ENCODE measurements at regions not wholly inside any gene's neighbourhood (a gene's known extent, or its start where the extent isn't known, plus 50 kb on each side); places are given as distances from the start of the nearest gene placed in this dataset.

DNA sequence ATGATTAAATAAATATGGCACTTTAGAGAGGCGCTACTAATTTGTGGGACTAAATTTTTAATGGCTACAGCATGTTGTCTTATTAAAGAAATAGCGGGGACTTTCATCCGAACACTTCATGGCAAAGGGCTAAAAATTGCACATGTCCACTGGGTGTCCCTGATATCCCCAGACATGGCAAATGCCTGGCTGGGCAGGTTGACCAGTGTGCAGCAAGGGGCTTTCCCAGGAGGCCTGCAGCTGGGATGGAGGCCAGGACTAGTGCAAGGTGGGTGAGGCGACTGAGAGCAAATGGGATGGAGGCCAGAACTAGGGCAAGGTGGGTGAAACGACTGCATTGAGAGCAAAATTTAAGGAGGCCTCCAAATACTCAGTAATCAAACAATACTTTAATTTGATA is 167.4 kb upstream of the SMAD3 start:
- intact Hi-C loops (cut with DNase I), result no loop called here
- Histone ChIP-seq H3K4me1 (peaks cover 4% of the 10 kb centered on the region), H3K9me3 (no peaks in the 10 kb centered on the region), H3K36me3 (no peaks in the 10 kb centered on the region), H3K4me3 (no peak overlapping the region), H3K27ac (no peak overlapping the region), H3K27me3 (no peaks in the 10 kb centered on the region)
- ATAC-seq (no peak), DNase-seq (no peak)
- TF ChIP-seq, protein P1, sequence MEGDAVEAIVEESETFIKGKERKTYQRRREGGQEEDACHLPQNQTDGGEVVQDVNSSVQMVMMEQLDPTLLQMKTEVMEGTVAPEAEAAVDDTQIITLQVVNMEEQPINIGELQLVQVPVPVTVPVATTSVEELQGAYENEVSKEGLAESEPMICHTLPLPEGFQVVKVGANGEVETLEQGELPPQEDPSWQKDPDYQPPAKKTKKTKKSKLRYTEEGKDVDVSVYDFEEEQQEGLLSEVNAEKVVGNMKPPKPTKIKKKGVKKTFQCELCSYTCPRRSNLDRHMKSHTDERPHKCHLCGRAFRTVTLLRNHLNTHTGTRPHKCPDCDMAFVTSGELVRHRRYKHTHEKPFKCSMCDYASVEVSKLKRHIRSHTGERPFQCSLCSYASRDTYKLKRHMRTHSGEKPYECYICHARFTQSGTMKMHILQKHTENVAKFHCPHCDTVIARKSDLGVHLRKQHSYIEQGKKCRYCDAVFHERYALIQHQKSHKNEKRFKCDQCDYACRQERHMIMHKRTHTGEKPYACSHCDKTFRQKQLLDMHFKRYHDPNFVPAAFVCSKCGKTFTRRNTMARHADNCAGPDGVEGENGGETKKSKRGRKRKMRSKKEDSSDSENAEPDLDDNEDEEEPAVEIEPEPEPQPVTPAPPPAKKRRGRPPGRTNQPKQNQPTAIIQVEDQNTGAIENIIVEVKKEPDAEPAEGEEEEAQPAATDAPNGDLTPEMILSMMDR (IDR thresholded peaks at IDR 0.05), result no peak

DNA sequence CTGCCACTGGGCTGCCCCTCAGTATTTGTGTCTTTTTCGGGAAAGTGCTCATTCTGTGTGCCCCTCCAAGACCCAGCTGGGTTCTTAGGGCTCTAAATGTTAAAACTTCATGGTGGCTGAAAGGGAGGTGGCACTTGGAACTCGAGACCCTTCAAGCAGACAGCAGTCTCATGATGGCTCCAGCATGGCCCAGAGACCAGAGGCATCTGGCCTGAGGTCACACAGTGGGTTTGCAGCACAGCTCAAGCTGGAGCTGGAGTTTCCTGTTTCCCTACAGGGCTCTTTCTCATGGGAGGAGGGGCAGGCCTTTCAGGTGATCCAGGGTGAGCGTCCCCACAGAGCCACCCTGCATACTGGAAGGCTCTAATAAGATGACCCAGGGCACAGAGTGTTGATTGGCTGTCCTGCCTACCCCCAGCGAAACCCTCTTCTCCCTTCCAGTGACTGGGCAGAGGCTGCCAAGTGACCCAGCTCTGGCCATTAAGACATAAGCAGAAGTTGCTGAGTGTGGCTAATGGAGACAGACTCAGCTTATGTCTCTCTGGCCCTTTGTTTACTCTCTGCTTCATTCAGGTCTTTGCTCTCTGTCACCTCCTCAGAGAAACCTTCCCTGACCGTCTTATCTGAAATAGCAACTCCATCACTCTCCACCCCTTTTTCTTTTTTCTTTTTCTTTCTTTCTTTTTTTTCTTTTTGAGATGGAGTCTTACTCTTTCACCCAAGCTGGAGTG is 166.6 kb upstream of the SMAD3 start:
- TF ChIP-seq, protein P1 (IDR thresholded peaks at IDR 0.05), result no peak
- Histone ChIP-seq H3K9me3 (no peaks in the 10 kb centered on the region), H3K27ac (no peak overlapping the region), H3K4me1 (peaks cover 4% of the 10 kb centered on the region), H3K36me3 (no peaks in the 10 kb centered on the region), H3K27me3 (no peaks in the 10 kb centered on the region), H3K4me3 (no peak overlapping the region)
- ATAC-seq, result no peak
- DNase-seq, result no peak
- intact Hi-C loops (cut with DNase I), result no loop called here

- no peak overlapping the region for H3K4me3 ChIP-seq
- TF ChIP-seq, protein P1 (IDR thresholded peaks at IDR 0.05), result no peak
- ATAC-seq, result no peak
- peaks cover 4% of the 10 kb centered on the region for H3K4me1 ChIP-seq
- H3K36me3 ChIP-seq, result no peaks in the 10 kb centered on the region
- intact Hi-C loops (cut with DNase I), result no loop called here
- no peaks in the 10 kb centered on the region for H3K27me3 ChIP-seq
- H3K9me3 ChIP-seq, result no peaks in the 10 kb centered on the region
- DNase-seq, result no peak
- H3K27ac ChIP-seq, result no peak overlapping the region
These were observed 165.6 kb upstream of the SMAD3 start for GRCh38 chr15:66899555-66900350.

DNA sequence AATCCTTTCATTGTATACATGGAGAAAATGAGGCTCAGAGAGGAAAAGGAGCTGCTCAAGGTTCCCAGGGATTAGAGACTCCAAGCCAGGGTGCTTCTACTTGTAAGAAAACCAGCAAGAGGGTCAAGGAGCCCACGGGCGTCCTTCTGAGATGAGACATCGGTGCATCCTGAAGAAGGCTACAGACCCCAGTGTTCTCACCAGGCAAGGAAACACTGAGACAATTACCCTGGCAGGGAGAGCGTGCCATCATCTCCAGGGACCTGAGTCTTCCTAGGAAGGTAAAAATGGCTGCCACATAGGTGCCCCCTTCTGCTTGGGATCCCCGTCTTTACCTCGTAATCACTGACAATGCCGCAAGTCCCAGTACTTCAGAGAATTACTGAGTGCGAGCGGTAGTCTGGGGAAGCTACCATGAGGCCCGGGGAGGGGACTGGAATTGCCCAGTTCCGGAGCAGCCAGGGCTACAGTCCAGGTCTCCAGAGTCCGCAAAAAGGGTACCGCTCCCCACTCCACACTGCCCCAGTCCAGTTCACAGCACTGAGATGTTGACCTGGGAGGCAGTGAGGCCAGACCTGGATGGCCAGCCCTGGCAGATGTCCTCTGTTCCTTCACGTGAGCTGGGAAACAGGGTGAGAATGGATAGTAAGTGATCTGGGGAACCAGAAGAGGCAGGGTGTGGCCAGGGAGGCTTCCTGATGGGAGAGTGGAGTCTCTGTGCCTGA is 164.7 kb upstream of the SMAD3 start:
- H3K27ac ChIP-seq, result no peak overlapping the region
- DNase-seq (no peak), ATAC-seq (no peak)
- no peaks in the 10 kb centered on the region for H3K9me3 ChIP-seq
- no peaks in the 10 kb centered on the region for H3K27me3 ChIP-seq
- H3K4me3 ChIP-seq, result no peak overlapping the region
- H3K4me1 ChIP-seq, result peaks cover 4% of the 10 kb centered on the region
- TF ChIP-seq, protein P1 (IDR thresholded peaks at IDR 0.05), result no peak
- no peaks in the 10 kb centered on the region for H3K36me3 ChIP-seq
- intact Hi-C loops (cut with DNase I), result no loop called here

DNA sequence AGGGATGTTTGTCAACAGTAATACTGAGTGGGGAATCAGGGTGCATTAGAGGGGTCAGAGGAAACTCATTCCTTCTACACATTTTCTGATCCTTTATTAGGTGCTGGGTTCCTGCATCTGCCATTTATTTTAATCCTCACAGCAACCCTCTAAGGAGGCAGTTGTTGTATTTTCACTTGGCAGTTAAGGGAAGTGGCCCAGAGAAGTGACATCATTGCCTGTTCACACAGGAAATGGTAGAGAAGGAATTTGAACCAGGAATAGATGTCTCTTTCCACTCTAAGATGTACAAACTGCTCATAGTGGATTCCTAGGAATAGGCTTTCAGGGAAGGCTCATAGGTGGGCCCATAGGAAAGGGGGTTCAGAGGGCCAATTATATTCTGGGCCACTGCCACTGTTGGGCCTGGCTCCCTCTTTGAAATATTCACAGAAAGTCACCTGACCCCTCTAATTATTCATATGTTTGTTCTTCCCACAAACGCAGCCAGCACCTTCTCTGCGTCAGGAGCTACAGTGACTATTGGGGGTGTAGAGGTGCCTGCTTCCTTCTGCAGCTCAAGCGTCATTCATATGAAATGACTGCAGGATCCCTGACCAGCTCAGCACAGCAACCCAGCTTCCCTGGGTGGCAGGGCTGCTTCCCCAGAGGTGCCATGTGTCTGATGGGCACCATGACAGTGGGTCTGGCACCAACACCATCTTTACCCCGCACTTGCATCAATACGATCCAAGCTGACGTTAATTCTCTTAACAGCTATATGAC is 163.9 kb upstream of the SMAD3 start:
- peaks cover 4% of the 10 kb centered on the region for H3K4me1 ChIP-seq
- H3K27me3 ChIP-seq, result no peaks in the 10 kb centered on the region
- no peaks in the 10 kb centered on the region for H3K36me3 ChIP-seq
- no peak overlapping the region for H3K4me3 ChIP-seq
- intact Hi-C loops (cut with DNase I), result no loop called here
- DNase-seq (no peak), ATAC-seq (no peak)
- no peak overlapping the region for H3K27ac ChIP-seq
- TF ChIP-seq, protein P1 (IDR thresholded peaks at IDR 0.05), result no peak
- no peaks in the 10 kb centered on the region for H3K9me3 ChIP-seq
